ENCODE measurements at regions not wholly inside any gene's neighbourhood (a gene's known extent, or its start where the extent isn't known, plus 50 kb on each side); places are given as distances from the start of the nearest gene placed in this dataset.
A peak's percentile ranks its signal among the peaks of the same experiment; 100 is the strongest.
"Not testable (repeated sequence)": the region's sequence is repeated elsewhere in the genome, so short reads cannot be mapped to it uniquely, and the experiment has no call there.

DNA sequence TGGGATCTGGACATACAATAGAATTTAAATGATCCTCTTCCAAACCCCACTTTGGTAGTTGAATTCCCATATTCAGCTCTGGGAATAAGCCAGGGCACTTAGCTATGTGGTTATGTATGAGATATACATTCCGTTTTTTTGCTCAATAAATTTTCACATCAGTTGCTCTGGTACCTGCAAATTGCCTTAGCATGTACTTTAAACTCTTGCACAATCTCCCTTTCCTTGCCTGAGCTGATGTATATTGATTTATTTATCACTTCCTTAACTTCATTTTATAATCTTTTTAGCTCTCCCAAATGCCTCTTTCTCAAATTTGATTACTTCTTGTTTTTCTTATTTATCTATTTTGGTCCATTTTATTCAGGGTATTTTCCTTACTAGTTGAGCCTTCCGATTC lies 90.1 kb upstream of the AGA start:
- no peak overlapping the region for H3K4me3 ChIP-seq (ENCODE audit: insufficient read depth, low read depth, low read length)
- H3K4me3 Mint-ChIP-seq (ENCODE audit: unreplicated experiment): no peak overlapping the region
- H3K9me3 ChIP-seq (ENCODE audit: insufficient read depth, low read depth, low read length): no peaks in the 10 kb centered on the region
- H3K4me1 Mint-ChIP-seq (ENCODE audit: low read depth, unreplicated experiment): peaks cover 2% of the 10 kb centered on the region
- H3K27ac ChIP-seq (ENCODE audit: low read depth, low read length): no peak overlapping the region
- no peaks in the 10 kb centered on the region for H3K79me2 ChIP-seq (ENCODE audit: insufficient read depth, low read length)
- no peak overlapping the region for H3K27ac Mint-ChIP-seq (ENCODE audit: unreplicated experiment)
- no peak overlapping the region for H3K4me2 ChIP-seq (ENCODE audit: low read length)
- no peak overlapping the region for H2AFZ ChIP-seq (ENCODE audit: low read depth, low read length)
- no peaks in the 10 kb centered on the region for H3K27me3 ChIP-seq (ENCODE audit: insufficient read depth, low read length)
- no peaks in the 10 kb centered on the region for H3K36me3 ChIP-seq (ENCODE audit: insufficient read depth, low read length)
- H3K36me3 Mint-ChIP-seq (ENCODE audit: low read depth, unreplicated experiment): no peaks in the 10 kb centered on the region
- H3K9me3 Mint-ChIP-seq (ENCODE audit: unreplicated experiment): no peaks in the 10 kb centered on the region
- H3K4me1 ChIP-seq (ENCODE audit: insufficient read depth, low read length): no peaks in the 10 kb centered on the region
- TF ChIP-seq EZH2 (IDR thresholded peaks at IDR 0.05; ENCODE audit: insufficient read depth, low read length): no peak
- TF ChIP-seq, protein P1, sequence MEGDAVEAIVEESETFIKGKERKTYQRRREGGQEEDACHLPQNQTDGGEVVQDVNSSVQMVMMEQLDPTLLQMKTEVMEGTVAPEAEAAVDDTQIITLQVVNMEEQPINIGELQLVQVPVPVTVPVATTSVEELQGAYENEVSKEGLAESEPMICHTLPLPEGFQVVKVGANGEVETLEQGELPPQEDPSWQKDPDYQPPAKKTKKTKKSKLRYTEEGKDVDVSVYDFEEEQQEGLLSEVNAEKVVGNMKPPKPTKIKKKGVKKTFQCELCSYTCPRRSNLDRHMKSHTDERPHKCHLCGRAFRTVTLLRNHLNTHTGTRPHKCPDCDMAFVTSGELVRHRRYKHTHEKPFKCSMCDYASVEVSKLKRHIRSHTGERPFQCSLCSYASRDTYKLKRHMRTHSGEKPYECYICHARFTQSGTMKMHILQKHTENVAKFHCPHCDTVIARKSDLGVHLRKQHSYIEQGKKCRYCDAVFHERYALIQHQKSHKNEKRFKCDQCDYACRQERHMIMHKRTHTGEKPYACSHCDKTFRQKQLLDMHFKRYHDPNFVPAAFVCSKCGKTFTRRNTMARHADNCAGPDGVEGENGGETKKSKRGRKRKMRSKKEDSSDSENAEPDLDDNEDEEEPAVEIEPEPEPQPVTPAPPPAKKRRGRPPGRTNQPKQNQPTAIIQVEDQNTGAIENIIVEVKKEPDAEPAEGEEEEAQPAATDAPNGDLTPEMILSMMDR (IDR thresholded peaks at IDR 0.05; ENCODE audit: insufficient read depth, low read depth, low read length): no peak
- DNase-seq (ENCODE audit: low read depth) (no peak), FAIRE-seq (no peak)
- H4K20me1 ChIP-seq (ENCODE audit: insufficient read depth, low read length): no peaks in the 10 kb centered on the region
- no peaks in the 10 kb centered on the region for H3K27me3 Mint-ChIP-seq (ENCODE audit: low read depth, unreplicated experiment)
- H3K9ac ChIP-seq (ENCODE audit: low read length): no peak overlapping the region

DNA sequence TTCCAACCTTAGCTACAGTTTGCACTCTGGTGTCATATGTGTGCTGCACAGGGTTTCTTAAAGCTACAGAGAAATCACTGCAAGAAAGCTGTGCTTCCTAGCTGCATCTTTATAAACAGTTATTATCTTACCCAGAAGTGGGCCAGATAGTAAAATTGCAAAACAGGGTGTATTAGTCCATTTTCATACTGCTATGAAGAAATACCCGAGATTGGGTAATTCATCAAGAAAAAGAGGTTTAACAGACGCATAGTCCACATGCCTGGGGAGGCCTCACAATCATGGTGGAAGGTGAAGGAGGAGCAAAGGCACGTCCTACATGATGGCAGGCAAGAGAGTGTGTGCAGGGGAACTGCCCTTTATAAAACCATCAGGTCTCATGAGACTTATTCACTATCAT lies 92.6 kb upstream of the AGA start:
- not testable (repeated sequence) for H3K4me3 ChIP-seq (ENCODE audit: insufficient read depth, low read depth, low read length); FAIRE-seq; H3K27ac Mint-ChIP-seq (ENCODE audit: unreplicated experiment); DNase-seq (ENCODE audit: low read depth); H2AFZ ChIP-seq (ENCODE audit: low read depth, low read length); H3K27me3 ChIP-seq (ENCODE audit: insufficient read depth, low read length); H3K36me3 Mint-ChIP-seq (ENCODE audit: low read depth, unreplicated experiment); H4K20me1 ChIP-seq (ENCODE audit: insufficient read depth, low read length); H3K4me3 Mint-ChIP-seq (ENCODE audit: unreplicated experiment); H3K79me2 ChIP-seq (ENCODE audit: insufficient read depth, low read length); H3K9me3 Mint-ChIP-seq (ENCODE audit: unreplicated experiment); H3K27me3 Mint-ChIP-seq (ENCODE audit: low read depth, unreplicated experiment); H3K36me3 ChIP-seq (ENCODE audit: insufficient read depth, low read length); H3K4me2 ChIP-seq (ENCODE audit: low read length); H3K4me1 Mint-ChIP-seq (ENCODE audit: low read depth, unreplicated experiment); H3K27ac ChIP-seq (ENCODE audit: low read depth, low read length); H3K9me3 ChIP-seq (ENCODE audit: insufficient read depth, low read depth, low read length); H3K9ac ChIP-seq (ENCODE audit: low read length); H3K4me1 ChIP-seq (ENCODE audit: insufficient read depth, low read length)

DNA sequence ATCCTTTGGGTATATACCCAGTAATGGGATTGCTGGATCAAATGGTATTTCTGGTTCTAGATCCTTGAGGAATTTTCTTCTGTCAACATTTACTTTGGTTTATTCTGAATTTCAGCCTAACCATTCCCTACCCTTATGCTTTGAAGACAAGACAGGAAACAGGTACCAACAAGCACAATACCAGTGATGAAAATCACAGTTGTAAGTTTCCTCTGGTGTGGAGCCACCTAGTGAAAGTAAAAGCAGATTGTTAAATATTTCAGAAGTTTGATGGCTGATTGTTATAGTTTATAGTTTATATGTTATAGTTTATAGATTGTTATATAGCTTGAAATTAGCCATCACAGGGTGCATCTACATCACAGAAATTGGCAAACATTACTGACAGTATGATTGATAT lies 104.5 kb upstream of the AGA start:
- no peaks in the 10 kb centered on the region for H3K27me3 Mint-ChIP-seq (ENCODE audit: low read depth, unreplicated experiment)
- Histone ChIP-seq H3K9me3 (ENCODE audit: insufficient read depth, low read depth, low read length) (no peaks in the 10 kb centered on the region), H3K79me2 (ENCODE audit: insufficient read depth, low read length) (no peaks in the 10 kb centered on the region), H3K9ac (ENCODE audit: low read length) (no peak overlapping the region), H3K27me3 (ENCODE audit: insufficient read depth, low read length) (no peaks in the 10 kb centered on the region), H3K27ac (ENCODE audit: low read depth, low read length) (no peak overlapping the region), H3K4me2 (ENCODE audit: low read length) (no peak overlapping the region), H3K4me1 (ENCODE audit: insufficient read depth, low read length) (no peaks in the 10 kb centered on the region), H3K4me3 (ENCODE audit: insufficient read depth, low read depth, low read length) (no peak overlapping the region), H3K36me3 (ENCODE audit: insufficient read depth, low read length) (no peaks in the 10 kb centered on the region), H2AFZ (ENCODE audit: low read depth, low read length) (no peak overlapping the region), H4K20me1 (ENCODE audit: insufficient read depth, low read length) (no peaks in the 10 kb centered on the region)
- H3K4me3 Mint-ChIP-seq (ENCODE audit: unreplicated experiment): no peak overlapping the region
- H3K36me3 Mint-ChIP-seq (ENCODE audit: low read depth, unreplicated experiment): no peaks in the 10 kb centered on the region
- no peaks in the 10 kb centered on the region for H3K4me1 Mint-ChIP-seq (ENCODE audit: low read depth, unreplicated experiment)
- FAIRE-seq: no peak
- no peaks in the 10 kb centered on the region for H3K9me3 Mint-ChIP-seq (ENCODE audit: unreplicated experiment)
- TF ChIP-seq EZH2 (IDR thresholded peaks at IDR 0.05; ENCODE audit: insufficient read depth, low read length): no peak
- TF ChIP-seq, protein P1 (IDR thresholded peaks at IDR 0.05; ENCODE audit: insufficient read depth, low read depth, low read length): no peak
- DNase-seq (ENCODE audit: low read depth): peak; percentile 12
- H3K27ac Mint-ChIP-seq (ENCODE audit: unreplicated experiment): no peak overlapping the region
